Thoracic aorta (tissue), 2 donors: ENCODE measurements at regions not wholly inside any gene's neighbourhood (a gene's known extent, or its start where the extent isn't known, plus 50 kb on each side); places are given as distances from the start of the nearest gene placed in this dataset.
"Not testable (repeated sequence)": the region's sequence is repeated elsewhere in the genome, so short reads cannot be mapped to it uniquely, and the experiment has no call there.

ENCODE experiments used
- ATAC-seq: fragments of 150-250 bp; one replicate; pipeline ENCODE4 v1.8.0; 2017; ENCODE audit warnings: low read depth; ENCODE audit not compliant: insufficient number of reproducible peaks, low FRiP score
- DNase-seq: peaks from one replicate; pipeline ENCODE4 v3.0.0-alpha.2; 2020; ENCODE audit warnings: low spot score
- H3K27ac ChIP-seq, 2 donors: fragments of 200-600 bp; sonication (generic); 1 replicate in 1 of 2; 2 replicates in 1 of 2; pipeline ENCODE4 v1.5.1; 2016; ENCODE audit warnings: mild to moderate bottlenecking in 2 of 2, moderate library complexity in 2 of 2
- H3K27me3 ChIP-seq: fragments of 200-600 bp; sonication (generic); replicated peaks from 2 replicates; pipeline ENCODE4 v1.6.0; 2016; ENCODE audit warnings: mild to moderate bottlenecking; ENCODE audit not compliant: insufficient read depth
- H3K36me3 ChIP-seq: fragments of 200-600 bp; sonication (generic); one replicate; pipeline ENCODE4 v1.5.1; 2016
- H3K4me1 ChIP-seq, 2 donors: fragments of 200-600 bp; sonication (generic); 1 replicate in 1 of 2; 2 replicates in 1 of 2; pipeline versions ENCODE4 v1.5.1 to v1.6.0; 2016; ENCODE audit warnings: low read depth in 2 of 2, mild to moderate bottlenecking in 1 of 2; ENCODE audit not compliant: control insufficient read depth in 1 of 2
- H3K4me3 ChIP-seq: fragments of 200-600 bp; sonication (generic); 2 replicates; pipeline ENCODE4 v1.5.1; 2016; ENCODE audit warnings: mild to moderate bottlenecking
- H3K9me3 ChIP-seq: fragments of 200-600 bp; sonication (generic); 2 replicates; pipeline ENCODE4 v1.5.1; 2016
- CTCF ChIP-seq: fragments of 200-600 bp; sonication (generic); IDR thresholded peaks from one replicate; pipeline ENCODE4 v1.5.1; 2019; ENCODE audit warnings: antibody characterized with exemption

- DNase-seq (no peak), ATAC-seq (no peak)
- Histone ChIP-seq H3K36me3 (no peaks in the 10 kb centered on the region), H3K4me1 (no peaks in the 10 kb centered on the region), H3K27me3 (no peaks in the 10 kb centered on the region), H3K4me3 (no peak overlapping the region), H3K27ac (no peak overlapping the region), H3K9me3 (no peaks in the 10 kb centered on the region)
- no peak for TF ChIP-seq CTCF
Observed at GRCh38 chr12:91722072-91722471, 423.6 kb downstream of the BTG1 start.

DNA sequence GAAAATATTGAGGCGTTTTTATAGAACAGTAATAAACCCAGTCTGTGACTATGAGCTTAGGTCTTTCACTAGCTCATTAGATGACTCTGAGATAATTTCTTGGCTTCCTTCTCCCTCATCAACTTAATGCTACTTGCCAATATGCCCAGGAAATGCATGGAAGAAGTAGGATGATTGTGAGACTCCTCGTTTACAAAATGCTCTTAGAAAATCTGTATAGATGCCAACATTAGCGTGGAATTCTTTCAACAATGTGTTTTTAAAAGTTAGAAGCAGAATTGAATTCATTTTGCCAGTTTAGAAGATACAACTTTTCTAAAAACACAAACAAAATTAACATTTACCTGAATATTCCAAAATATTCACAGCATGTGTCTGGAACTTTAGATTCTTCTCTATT, 424.6 kb downstream of the BTG1 start:
- no peaks in the 10 kb centered on the region for H3K4me1 ChIP-seq
- no peak for TF ChIP-seq CTCF
- H3K36me3 ChIP-seq, result no peaks in the 10 kb centered on the region
- DNase-seq (no peak), ATAC-seq (no peak)
- H3K27ac ChIP-seq, result no peak overlapping the region
- H3K4me3 ChIP-seq, result no peak overlapping the region
- no peaks in the 10 kb centered on the region for H3K27me3 ChIP-seq
- no peaks in the 10 kb centered on the region for H3K9me3 ChIP-seq

DNA sequence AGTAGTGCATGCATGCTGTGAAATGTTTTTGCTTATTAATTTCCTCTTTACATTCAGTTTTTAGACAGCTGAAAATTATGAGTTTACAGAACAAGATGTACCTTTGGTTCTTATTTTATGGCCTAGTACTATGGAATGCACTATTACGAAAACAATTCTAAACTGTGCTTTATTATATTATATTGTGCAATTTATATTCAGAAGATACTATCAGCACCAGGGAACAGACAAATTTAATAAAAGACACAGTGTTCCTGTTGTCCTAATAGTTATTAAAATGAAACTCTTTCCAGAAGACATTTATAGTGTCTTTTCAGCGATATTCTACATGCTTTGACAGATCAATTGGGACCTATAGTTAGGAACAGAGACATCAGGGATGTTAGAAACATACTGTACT, 427.3 kb downstream of the BTG1 start:
- Histone ChIP-seq H3K4me3 (no peak overlapping the region), H3K9me3 (no peaks in the 10 kb centered on the region), H3K27me3 (no peaks in the 10 kb centered on the region), H3K36me3 (no peaks in the 10 kb centered on the region), H3K4me1 (no peaks in the 10 kb centered on the region), H3K27ac (no peak overlapping the region)
- no peak for ATAC-seq
- TF ChIP-seq CTCF, result no peak
- DNase-seq, result no peak

DNA sequence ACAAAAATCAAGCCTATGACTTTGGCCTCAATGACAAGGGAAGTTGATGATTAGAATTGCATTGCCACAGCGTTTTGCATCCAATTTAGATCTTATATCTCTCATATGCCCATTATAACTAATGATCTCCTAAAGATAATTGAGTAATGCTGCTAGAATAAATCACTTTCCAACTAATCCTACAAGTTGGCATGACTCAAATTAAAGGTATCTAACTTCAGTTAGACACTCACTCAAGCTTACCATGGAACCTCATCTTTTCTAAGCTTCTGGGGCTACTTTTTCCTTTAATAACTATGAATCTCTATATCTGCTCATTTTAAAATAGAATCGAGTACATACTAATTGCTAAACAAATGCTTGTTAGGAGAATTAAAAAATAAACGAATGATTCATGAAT, 427.8 kb downstream of the BTG1 start:
- no peaks in the 10 kb centered on the region for H3K9me3 ChIP-seq
- H3K36me3 ChIP-seq, result no peaks in the 10 kb centered on the region
- H3K27ac ChIP-seq, result no peak overlapping the region
- TF ChIP-seq CTCF, result no peak
- DNase-seq (no peak), ATAC-seq (no peak)
- H3K4me3 ChIP-seq, result no peak overlapping the region
- H3K27me3 ChIP-seq, result no peaks in the 10 kb centered on the region
- H3K4me1 ChIP-seq, result no peaks in the 10 kb centered on the region

- H3K4me1 ChIP-seq, H3K9me3 ChIP-seq, H3K4me3 ChIP-seq, H3K27me3 ChIP-seq, DNase-seq, ATAC-seq, H3K27ac ChIP-seq, H3K36me3 ChIP-seq: not testable (repeated sequence)
Observed at GRCh38 chr12:91711925-91712324, 433.7 kb downstream of the BTG1 start.

DNA sequence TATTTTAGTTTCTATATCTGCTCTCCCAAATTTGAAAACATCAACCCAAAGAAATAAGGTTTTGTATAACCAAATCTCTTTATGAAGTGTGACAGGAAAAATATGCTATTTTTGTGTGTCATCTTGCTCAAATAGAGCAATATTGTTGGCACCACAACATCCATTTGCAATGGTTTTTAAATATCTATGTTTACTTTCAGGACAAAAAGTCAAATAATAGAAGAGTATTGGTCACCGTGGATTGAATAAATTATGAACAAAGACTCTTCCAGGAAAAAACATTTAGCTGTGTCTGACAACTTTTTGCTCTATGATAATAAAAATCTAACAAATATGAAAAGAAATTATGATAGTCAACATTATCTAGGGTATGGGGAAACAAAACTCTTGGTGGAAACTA, 439.2 kb downstream of the BTG1 start:
- no peak for TF ChIP-seq CTCF
- H3K4me1 ChIP-seq, result peaks cover 5% of the 10 kb centered on the region in 2 donors
- H3K27me3 ChIP-seq, result no peaks in the 10 kb centered on the region
- H3K27ac ChIP-seq, result no peak overlapping the region
- H3K9me3 ChIP-seq, result no peaks in the 10 kb centered on the region
- DNase-seq (no peak), ATAC-seq (no peak)
- no peak overlapping the region for H3K4me3 ChIP-seq
- no peaks in the 10 kb centered on the region for H3K36me3 ChIP-seq
